ENCODE measurements at regions not wholly inside any gene's neighbourhood (a gene's known extent, or its start where the extent isn't known, plus 50 kb on each side); places are given as distances from the start of the nearest gene placed in this dataset.

GRCh38 chr4:56252561-56253152 is 134.6 kb downstream of the AASDH start:
- Histone ChIP-seq H3K4me3 (ENCODE audit: low read depth, low read length) (no peak overlapping the region), H3K27me3 (ENCODE audit: control insufficient read depth, insufficient read depth, low read length) (peaks cover 2% of the 10 kb centered on the region), H3K9me3 (ENCODE audit: control insufficient read depth, insufficient read depth, low read length) (no peaks in the 10 kb centered on the region), H3K27ac (ENCODE audit: low read depth, low read length) (no peak overlapping the region)
- DNase-seq (ENCODE audit: low read depth, low spot score), result no peak
- CTCF ChIA-PET, result no interaction called here
- POLR2A ChIA-PET, result no interaction called here
- TF ChIP-seq CTCF (IDR thresholded peaks at IDR 0.05; ENCODE audit: low read depth, low read length), result no peak

GRCh38 chr4:56251556-56251955 is 135.7 kb downstream of the AASDH start:
- Histone ChIP-seq H3K27ac (ENCODE audit: low read depth, low read length) (no peak overlapping the region), H3K27me3 (ENCODE audit: control insufficient read depth, insufficient read depth, low read length) (peaks cover 2% of the 10 kb centered on the region), H3K4me3 (ENCODE audit: low read depth, low read length) (no peak overlapping the region), H3K9me3 (ENCODE audit: control insufficient read depth, insufficient read depth, low read length) (no peaks in the 10 kb centered on the region)
- DNase-seq (ENCODE audit: low read depth, low spot score), result no peak
- CTCF ChIA-PET, result no interaction called here
- POLR2A ChIA-PET, result no interaction called here
- TF ChIP-seq CTCF (IDR thresholded peaks at IDR 0.05; ENCODE audit: low read depth, low read length), result no peak

GRCh38 chr4:56250776-56251175 is 136.5 kb downstream of the AASDH start:
- POLR2A ChIA-PET, result no interaction called here
- Histone ChIP-seq H3K9me3 (ENCODE audit: control insufficient read depth, insufficient read depth, low read length) (no peaks in the 10 kb centered on the region), H3K27ac (ENCODE audit: low read depth, low read length) (no peak overlapping the region), H3K4me3 (ENCODE audit: low read depth, low read length) (no peak overlapping the region), H3K27me3 (ENCODE audit: control insufficient read depth, insufficient read depth, low read length) (peaks cover 2% of the 10 kb centered on the region)
- TF ChIP-seq CTCF (IDR thresholded peaks at IDR 0.05; ENCODE audit: low read depth, low read length), result no peak
- CTCF ChIA-PET, result no interaction called here
- DNase-seq (ENCODE audit: low read depth, low spot score), result no peak

- Histone ChIP-seq H3K4me3 (ENCODE audit: low read depth, low read length) (no peak overlapping the region), H3K27ac (ENCODE audit: low read depth, low read length) (no peak overlapping the region), H3K27me3 (ENCODE audit: control insufficient read depth, insufficient read depth, low read length) (peaks cover 2% of the 10 kb centered on the region), H3K9me3 (ENCODE audit: control insufficient read depth, insufficient read depth, low read length) (no peaks in the 10 kb centered on the region)
- ChIA-PET POLR2A (no interaction called here), CTCF (no interaction called here)
- no peak for DNase-seq (ENCODE audit: low read depth, low spot score)
- no peak for TF ChIP-seq CTCF (IDR thresholded peaks at IDR 0.05; ENCODE audit: low read depth, low read length)
These were observed 139.6 kb downstream of the AASDH start for GRCh38 chr4:56247646-56248045.

GRCh38 chr4:56246233-56246610 is 141.1 kb downstream of the AASDH start:
- H3K27ac ChIP-seq (ENCODE audit: low read depth, low read length), result no peak overlapping the region
- CTCF ChIA-PET, result no interaction called here
- H3K27me3 ChIP-seq (ENCODE audit: control insufficient read depth, insufficient read depth, low read length), result peaks cover 2% of the 10 kb centered on the region
- no peaks in the 10 kb centered on the region for H3K9me3 ChIP-seq (ENCODE audit: control insufficient read depth, insufficient read depth, low read length)
- no peak overlapping the region for H3K4me3 ChIP-seq (ENCODE audit: low read depth, low read length)
- POLR2A ChIA-PET, result no interaction called here
- no peak for DNase-seq (ENCODE audit: low read depth, low spot score)
- no peak for TF ChIP-seq CTCF (IDR thresholded peaks at IDR 0.05; ENCODE audit: low read depth, low read length)

All from AG04450 (cell line).